ENCODE measurements at regions not wholly inside any gene's neighbourhood (a gene's known extent, or its start where the extent isn't known, plus 50 kb on each side); places are given as distances from the start of the nearest gene placed in this dataset.
A peak's percentile ranks its signal among the peaks of the same experiment; 100 is the strongest.

DNA sequence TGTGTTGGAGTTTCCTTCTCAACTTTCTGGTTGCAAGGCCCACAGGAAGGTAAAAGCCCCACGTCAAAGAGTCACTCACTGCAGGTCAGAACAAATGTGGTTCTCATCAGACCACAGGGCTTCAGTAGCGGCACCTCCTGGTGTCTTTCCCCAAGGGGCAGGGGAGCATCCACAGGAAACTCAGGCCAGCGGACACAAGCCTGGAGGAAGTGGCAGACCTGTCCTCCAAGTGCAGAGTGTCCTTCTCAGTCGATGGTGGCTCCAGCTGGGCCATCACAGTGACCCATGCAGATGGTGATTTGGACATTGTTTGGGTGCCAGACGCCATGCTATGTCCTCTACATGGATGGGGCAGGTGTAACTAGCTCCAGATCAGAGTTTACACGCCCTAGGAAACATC, 84.9 kb downstream of the ACKR3 start:
- DNase-seq (ENCODE audit: low read depth, low spot score) = no peak

DNA sequence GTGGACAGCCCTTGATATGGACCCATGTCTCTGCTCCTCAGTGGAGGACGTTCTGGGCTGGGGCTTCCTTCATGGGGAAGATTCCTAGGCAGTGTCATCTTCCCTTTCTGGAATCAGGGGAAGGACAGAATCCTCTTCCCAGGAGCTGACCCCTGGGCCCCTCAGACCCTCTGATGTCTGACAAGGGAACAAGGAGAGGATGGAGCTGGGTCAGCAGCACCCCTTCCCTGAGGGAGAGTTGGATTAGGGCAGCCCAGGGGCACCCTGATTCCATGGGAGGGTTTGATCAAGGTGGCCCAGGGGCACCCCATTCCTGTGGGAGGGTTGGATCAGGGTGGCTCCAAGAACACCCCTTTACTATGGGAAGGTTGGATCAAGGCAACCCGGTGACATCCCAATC, 86.5 kb downstream of the ACKR3 start:
- no peak for DNase-seq (ENCODE audit: low read depth, low spot score)

DNA sequence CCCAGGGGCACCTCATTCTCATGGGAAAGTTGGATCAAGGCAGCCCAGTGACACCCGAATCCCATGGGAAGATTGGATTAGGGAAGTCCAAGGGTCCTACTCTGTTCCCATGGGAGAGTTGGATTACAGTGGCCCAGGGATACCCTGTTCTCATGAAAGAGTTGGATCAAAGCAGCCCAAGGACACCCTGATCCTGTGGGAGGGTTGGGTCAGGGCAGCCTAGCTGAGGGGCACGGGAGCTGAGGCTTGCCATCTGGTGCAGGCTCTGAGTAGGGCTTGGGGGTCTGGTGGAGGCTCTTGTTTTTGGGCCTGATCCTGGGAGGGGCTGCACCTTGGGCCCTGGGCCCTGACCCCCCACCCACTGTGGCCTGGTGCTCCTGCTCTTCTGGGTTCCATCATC, 87.1 kb downstream of the ACKR3 start:
- no peak for DNase-seq (ENCODE audit: low read depth, low spot score)

- no peak for DNase-seq (ENCODE audit: low read depth, low spot score)
These were observed 87.6 kb downstream of the ACKR3 start for GRCh38 chr2:236657215-236657614.

DNA sequence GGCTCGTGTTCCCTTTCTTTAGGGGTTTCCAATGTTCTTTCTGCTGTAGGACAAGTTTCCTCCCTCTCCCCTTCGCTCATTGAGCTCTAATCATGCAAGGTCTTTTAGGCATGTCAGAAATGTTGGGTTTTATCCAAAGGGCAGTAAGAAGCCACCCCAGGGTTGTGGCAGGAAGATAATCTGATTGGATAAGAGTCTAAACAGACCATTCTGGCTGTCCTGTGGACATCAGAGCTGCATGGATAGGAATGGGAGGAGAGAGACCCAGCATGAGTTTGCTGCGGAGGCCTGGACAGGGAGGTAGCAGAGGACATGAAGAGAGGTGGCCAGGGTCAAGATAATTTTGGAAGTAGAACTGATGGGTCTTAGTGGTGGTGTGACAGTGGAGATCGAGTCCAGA, 88.2 kb downstream of the ACKR3 start:
- DNase-seq (ENCODE audit: low read depth, low spot score) = no peak

- DNase-seq (ENCODE audit: low read depth, low spot score) = no peak
These were observed 89.5 kb downstream of the ACKR3 start for GRCh38 chr2:236658974-236659757.

DNA sequence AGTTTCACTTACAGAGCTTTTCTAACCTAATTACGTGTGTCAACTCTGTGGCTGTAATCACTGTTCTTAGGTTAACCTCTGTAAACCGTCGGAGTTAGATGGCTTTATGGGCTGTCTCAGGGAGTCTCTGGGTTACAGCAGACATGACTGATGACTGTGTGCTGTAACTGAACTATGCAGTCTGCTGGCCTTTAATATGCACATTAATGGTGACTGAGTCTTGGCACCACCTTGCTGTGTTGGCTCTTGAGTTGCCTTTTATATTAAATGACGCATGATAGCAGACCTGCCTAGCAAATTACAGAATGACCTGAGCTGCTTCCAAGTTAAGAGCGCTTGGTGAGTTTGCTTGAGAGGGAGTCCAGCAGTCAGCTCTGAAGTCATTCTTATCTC, 90.1 kb downstream of the ACKR3 start:
- no peak for DNase-seq (ENCODE audit: low read depth, low spot score)

GRCh38 chr2:236661061-236661761, 91.6 kb downstream of the ACKR3 start:
- peak; percentile 67 for DNase-seq (ENCODE audit: low read depth, low spot score)

DNA sequence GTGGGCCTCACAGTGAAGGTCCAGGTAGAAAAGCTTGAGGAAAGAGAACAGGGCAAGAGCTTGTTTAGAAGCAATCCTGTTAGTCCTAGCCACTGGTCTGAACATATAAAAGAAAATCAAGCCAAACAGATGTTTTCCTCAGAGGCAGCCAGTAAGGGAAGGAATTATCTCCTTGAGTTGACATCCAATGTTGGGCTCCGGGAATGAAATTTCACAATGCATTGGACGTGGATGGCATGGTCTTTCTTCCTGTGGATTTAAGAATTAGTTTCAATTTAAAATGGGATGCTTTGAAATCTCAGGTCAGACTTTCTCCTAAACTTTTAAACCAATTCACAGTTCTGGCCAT, 92.1 kb downstream of the ACKR3 start:
- DNase-seq (ENCODE audit: low read depth, low spot score) = no peak

DNA sequence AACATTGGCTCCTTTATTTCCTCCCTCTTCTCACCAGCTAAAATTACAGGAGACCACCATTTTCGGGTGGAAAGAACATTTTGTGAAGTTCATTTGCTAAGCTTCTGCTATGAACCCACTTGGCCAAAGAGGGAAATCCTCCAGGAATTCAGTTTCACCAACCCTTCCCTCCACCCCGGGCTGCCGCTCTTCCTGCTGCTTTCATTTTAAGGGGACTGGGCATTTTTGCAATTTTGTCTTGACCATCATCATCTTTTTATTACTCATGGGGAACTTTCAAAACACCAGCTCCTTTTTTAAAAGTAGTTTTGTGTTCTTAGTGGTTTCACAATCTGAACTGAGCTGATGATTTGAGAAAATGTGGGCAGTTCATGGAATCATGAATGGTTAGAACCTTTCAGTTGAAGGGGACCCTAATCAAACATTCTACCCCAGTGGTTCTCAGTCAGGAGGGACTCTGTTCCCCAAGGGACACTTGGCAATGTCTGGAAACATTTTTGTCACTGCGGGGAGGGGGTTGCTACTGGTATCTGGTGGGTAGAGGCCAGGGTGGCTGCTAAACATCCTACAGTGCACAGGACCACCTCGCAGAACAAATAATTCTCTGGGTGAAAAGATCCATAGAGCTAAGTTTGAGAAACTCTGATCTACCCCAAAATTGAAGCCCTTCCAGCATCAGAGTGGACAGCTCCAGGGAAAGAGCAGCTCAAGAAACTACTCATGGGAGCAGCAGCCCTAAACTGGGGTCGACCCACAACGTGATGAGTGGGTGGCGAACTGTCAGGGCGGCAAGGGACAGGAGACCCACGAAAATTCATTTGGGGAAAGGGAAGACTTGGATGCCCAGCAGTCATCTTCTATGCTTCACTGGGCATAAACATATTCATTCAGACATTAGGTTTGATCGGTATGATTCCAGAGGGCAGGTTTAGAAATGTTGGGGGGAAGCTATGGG, 92.9 kb downstream of the ACKR3 start:
- no peak for DNase-seq (ENCODE audit: low read depth, low spot score)

- DNase-seq (ENCODE audit: low read depth, low spot score) = no peak
These were observed 93.9 kb downstream of the ACKR3 start for GRCh38 chr2:236663287-236664101.

DNA sequence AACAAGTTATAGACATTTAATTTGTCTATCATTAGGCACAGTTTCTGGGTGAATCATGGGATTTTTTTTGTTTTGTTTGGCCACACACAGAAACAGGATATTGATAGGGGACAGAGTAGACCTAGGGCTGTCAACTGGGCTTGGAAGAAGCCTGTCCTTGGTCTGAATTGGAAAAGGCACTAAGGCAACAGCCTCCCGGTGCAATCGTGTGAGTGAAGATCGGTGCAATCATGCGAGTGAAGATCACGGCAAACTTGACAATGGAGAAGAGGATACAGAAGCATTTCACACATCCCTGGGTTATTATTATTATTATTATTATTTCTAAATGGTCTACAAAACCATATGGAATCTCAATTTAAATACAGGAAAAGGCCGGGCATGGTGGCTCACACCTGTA, 94.5 kb downstream of the ACKR3 start:
- no peak for DNase-seq (ENCODE audit: low read depth, low spot score)

DNA sequence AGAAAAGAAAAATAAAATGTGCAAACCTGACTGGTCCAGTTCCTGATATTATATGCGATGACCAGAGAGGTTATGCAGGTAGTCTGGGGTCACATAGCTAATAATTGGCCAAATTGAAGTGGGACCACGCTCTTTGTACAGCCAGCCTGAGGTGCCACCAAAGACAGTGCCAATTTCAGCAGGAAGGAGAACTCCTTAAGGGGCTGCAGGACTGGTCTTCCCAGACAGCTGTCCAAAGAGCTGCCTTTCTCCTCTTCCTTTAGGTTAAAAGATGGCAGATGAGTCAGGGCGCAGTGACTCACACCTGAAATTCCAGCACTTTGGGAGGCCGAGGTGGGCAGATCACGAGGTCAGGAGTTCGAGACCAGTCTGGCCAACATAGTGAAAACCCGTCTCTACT, 95.5 kb downstream of the ACKR3 start:
- no peak for DNase-seq (ENCODE audit: low read depth, low spot score)

DNA sequence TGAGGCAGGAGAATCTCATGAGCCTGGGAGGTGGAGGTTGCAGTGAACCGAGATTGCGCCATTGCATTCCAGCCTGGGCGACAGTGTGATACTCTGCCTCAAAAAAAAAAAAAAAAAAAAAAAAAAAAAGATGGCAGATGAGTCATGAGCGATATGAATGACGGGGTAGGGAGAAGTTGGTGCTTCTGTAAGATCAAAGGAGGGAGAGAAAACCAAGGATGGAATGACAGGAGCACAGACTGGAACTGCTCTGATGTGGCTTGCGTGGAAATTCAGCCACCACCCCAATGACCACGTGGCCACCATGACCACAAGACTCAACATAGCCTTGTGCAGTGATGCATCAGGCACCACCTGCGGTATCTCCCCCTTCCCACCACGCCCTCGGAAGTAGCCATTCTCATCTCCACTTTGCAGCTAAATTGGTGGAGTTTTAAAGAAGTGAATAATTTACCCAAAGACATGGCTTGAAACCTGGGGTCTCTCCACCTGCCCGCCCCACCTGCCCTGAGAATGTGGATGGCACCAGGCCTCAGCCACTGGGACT, 96.0 kb downstream of the ACKR3 start:
- no peak for DNase-seq (ENCODE audit: low read depth, low spot score)

- DNase-seq (ENCODE audit: low read depth, low spot score) = no peak
These were observed 97.1 kb downstream of the ACKR3 start for GRCh38 chr2:236666646-236667204.

- DNase-seq (ENCODE audit: low read depth, low spot score) = no peak
These were observed 97.9 kb downstream of the ACKR3 start for GRCh38 chr2:236667526-236667925.

GRCh38 chr2:236668531-236668969, 98.9 kb downstream of the ACKR3 start:
- no peak for DNase-seq (ENCODE audit: low read depth, low spot score)

GRCh38 chr2:236670235-236670620, 100.6 kb downstream of the ACKR3 start:
- DNase-seq (ENCODE audit: low read depth, low spot score) = no peak

DNA sequence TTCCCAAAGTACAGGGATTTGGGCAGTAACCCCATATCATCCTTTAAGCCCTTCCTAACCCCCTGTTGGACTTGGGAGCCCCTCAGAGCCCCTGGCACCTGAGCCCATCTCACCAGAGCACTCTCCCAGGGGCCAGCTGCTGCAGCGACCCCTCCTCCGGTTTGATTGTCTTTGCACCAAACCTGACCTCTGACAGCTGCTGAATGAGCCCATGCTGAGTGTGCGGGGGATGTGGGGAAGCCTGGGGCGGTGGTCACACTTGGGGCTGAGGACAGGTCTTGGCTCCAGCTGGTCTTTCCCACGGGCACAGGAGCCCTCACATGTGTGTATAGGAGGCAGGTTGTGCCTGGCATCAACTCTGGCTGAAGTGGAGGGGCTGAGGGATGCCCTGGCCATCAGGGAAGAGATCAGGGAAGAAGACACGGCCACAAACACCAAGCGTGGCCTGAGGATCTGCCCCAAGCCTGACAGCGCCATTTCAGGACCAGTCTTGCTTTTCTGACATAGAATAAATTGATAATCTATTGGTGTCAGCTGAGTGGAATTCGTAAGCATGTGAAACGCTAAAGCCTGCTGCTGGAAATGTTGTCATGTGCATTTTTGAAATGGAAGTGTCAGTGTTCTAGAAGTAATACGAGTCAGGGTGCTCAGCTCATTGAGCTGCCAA, 102.4 kb downstream of the ACKR3 start:
- no peak for DNase-seq (ENCODE audit: low read depth, low spot score)

- DNase-seq (ENCODE audit: low read depth, low spot score) = no peak
These were observed 103.0 kb downstream of the ACKR3 start for GRCh38 chr2:236672606-236673005.
